ENCODE measurements at regions not wholly inside any gene's neighbourhood (a gene's known extent, or its start where the extent isn't known, plus 50 kb on each side); places are given as distances from the start of the nearest gene placed in this dataset.
A peak's percentile ranks its signal among the peaks of the same experiment; 100 is the strongest.

GRCh38 chrX:7219153-7219705 lies 71.3 kb upstream of the PUDP start:
- no peak for DNase-seq (ENCODE audit: low spot score)

GRCh38 chrX:7218321-7219152 lies 70.6 kb upstream of the PUDP start:
- no peak for DNase-seq (ENCODE audit: low spot score)

- DNase-seq (ENCODE audit: low spot score): no peak
Observed at GRCh38 chrX:7216981-7217587, 69.1 kb upstream of the PUDP start.

- peak; percentile 33 for DNase-seq (ENCODE audit: low spot score)
Observed at GRCh38 chrX:7215842-7216241, 67.9 kb upstream of the PUDP start.

GRCh38 chrX:7214251-7214650 lies 66.3 kb upstream of the PUDP start:
- DNase-seq (ENCODE audit: low spot score): no peak

- no peak for DNase-seq (ENCODE audit: low spot score)
Observed at GRCh38 chrX:7205037-7205577, 57.2 kb upstream of the PUDP start.

- DNase-seq (ENCODE audit: low spot score): no peak
Observed at GRCh38 chrX:7204619-7205018, 56.7 kb upstream of the PUDP start.

GRCh38 chrX:7202206-7202605 lies 54.3 kb upstream of the PUDP start:
- no peak for DNase-seq (ENCODE audit: low spot score)

- no peak for DNase-seq (ENCODE audit: low spot score)
Observed at GRCh38 chrX:7201496-7201895, 53.5 kb upstream of the PUDP start.

GRCh38 chrX:7198499-7198898 lies 50.5 kb upstream of the PUDP start:
- DNase-seq (ENCODE audit: low spot score): no peak
